ENCODE measurements at regions not wholly inside any gene's neighbourhood (a gene's known extent, or its start where the extent isn't known, plus 50 kb on each side); places are given as distances from the start of the nearest gene placed in this dataset.

- ChIA-PET CTCF (interaction anchor here (1.3 to 1.4 kb wide), 2 partner anchors 10 to 19 kb away, joined by 3 to 6 read pairs; no protein-coding TSS in a partner anchor), SMC1A (ENCODE audit: uncharacterized antibody, unreplicated experiment) (interaction anchor here (0.8 to 2.1 kb wide), 6 partner anchors 10 to 208 kb away, joined by 3 to 5 read pairs (median 3); no protein-coding TSS in a partner anchor), RAD21 (ENCODE audit: unreplicated experiment) (no interaction called here), POLR2A (no interaction called here)
- Histone ChIP-seq H2AFZ (ENCODE audit: control insufficient read depth, low read depth, low read length) (no peak overlapping the region), H3K4me2 (ENCODE audit: control insufficient read depth, insufficient read depth) (no peak overlapping the region), H3K36me3 (ENCODE audit: control insufficient read depth in 2 of 2, insufficient read depth in 2 of 2, low read length in 1 of 2) (no peaks in the 10 kb centered on the region), H3K27ac (ENCODE audit: control insufficient read depth, insufficient read depth) (no peak overlapping the region), H3K4me3 (no peak overlapping the region), H3K4me1 (ENCODE audit: control insufficient read depth, insufficient read depth, low read length) (no peaks in the 10 kb centered on the region), H3K9me3 (replicated peaks; ENCODE audit: control insufficient read depth, insufficient read depth, low read length) (no peaks in the 10 kb centered on the region), H3K9ac (ENCODE audit: control insufficient read depth, insufficient read depth, low read length) (no peak overlapping the region), H3K79me2 (ENCODE audit: control insufficient read depth, insufficient read depth, low read length) (no peaks in the 10 kb centered on the region), H3K27me3 (replicated peaks in 1 of 2; ENCODE audit: control insufficient read depth in 2 of 2, insufficient read depth in 2 of 2, low read length in 1 of 2) (no peaks in the 10 kb centered on the region), H4K20me1 (ENCODE audit: control insufficient read depth, insufficient read depth) (no peaks in the 10 kb centered on the region)
- DNase-seq (ENCODE audit: low read depth, low spot score) (no peak), FAIRE-seq (no peak), ATAC-seq (no peak)
- BruUV-seq (replicated peaks) = no TSS peak
- intact Hi-C loops (cut with micrococcal nuclease; ENCODE audit: unreplicated experiment) = no loop called here
- in situ Hi-C loops (cut with MboI) = no loop called here
- WGBS (ENCODE audit: insufficient coverage, insufficient replicate concordance, low lambda C conversion rate, missing lambda C conversion rate) = 55% methylated on average over 12 of the region's 12 CpGs
- TF ChIP-seq ZZZ3 (IDR thresholded peaks at IDR 0.05; ENCODE audit: control insufficient read depth, insufficient read length, low read depth) (no peak), SREBF1 (IDR thresholded peaks at IDR 0.05; ENCODE audit: low read length) (no peak), IRF3 (IDR thresholded peaks at IDR 0.05) (no peak), CHD4 (IDR thresholded peaks at IDR 0.05) (no peak), MLLT1 (IDR thresholded peaks at IDR 0.05) (no peak), ZNF24 (IDR thresholded peaks at IDR 0.05) (no peak), ATF7 (IDR thresholded peaks at IDR 0.05; ENCODE audit: low read depth) (no peak), NKRF (conservative IDR thresholded peaks at IDR 0.05) (no peak), RELB (IDR thresholded peaks at IDR 0.05; ENCODE audit: low read depth) (no peak), FOXK2 (IDR thresholded peaks at IDR 0.05) (no peak), ZBTB11 (CRISPR knock-in tag; IDR thresholded peaks at IDR 0.05) (no peak), MYC (IDR thresholded peaks at IDR 0.05; ENCODE audit: insufficient read depth, insufficient read length, insufficient replicate concordance, low read length, severe bottlenecking) (no peak)
Observed at GRCh38 chr5:167820101-167820990, 471.1 kb upstream of the WWC1 start.

Data from GM12878 (cell line).